HEK293 (cell line): ENCODE measurements at regions not wholly inside any gene's neighbourhood (a gene's known extent, or its start where the extent isn't known, plus 50 kb on each side); places are given as distances from the start of the nearest gene placed in this dataset.

Source experiments
- CTCF ChIA-PET: fragments of 350-600 bp; formaldehyde crosslinking; extraction: SDS; loops from one replicate; lab custom pipeline; 2021; ENCODE audit warnings: antibody characterized with exemption; lab: Yijun Ruan, JAX
- POLR2A ChIA-PET: fragments of 300-600 bp; formaldehyde crosslinking; extraction: SDS; loops from one replicate; lab custom pipeline; 2020; ENCODE audit warnings: antibody characterized with exemption, inconsistent platforms; lab: Yijun Ruan, JAX
- H3K27ac ChIP-seq: fragments of 200-500 bp; sonication (Bioruptor generic); 2 replicates; pipeline ENCODE4 v1.5.1; 2014; ENCODE audit warnings: low read depth, low read length, control low read depth, inconsistent platforms; ENCODE audit errors: extremely low read depth
- H3K36me3 ChIP-seq, 2 experiments: fragments of 200-500 bp in 1 of 2; sonication (Bioruptor generic) in 1 of 2; 1 replicate in 1 of 2; 2 replicates in 1 of 2; pipeline ENCODE4 v1.5.1; 2014 to 2017; ENCODE audit warnings: inconsistent platforms in 2 of 2, low read length in 2 of 2; ENCODE audit not compliant: control insufficient read depth in 2 of 2, insufficient read depth in 1 of 2
- H3K4me1 ChIP-seq: fragments of 200-500 bp; sonication (Bioruptor generic); 2 replicates; pipeline ENCODE4 v1.5.1; 2014; ENCODE audit warnings: mild to moderate bottlenecking, low read length, inconsistent platforms; ENCODE audit not compliant: control insufficient read depth, insufficient read depth
- H3K4me3 ChIP-seq: 2 replicates; pipeline ENCODE4 v1.5.1; 2011; ENCODE audit warnings: low read depth, mild to moderate bottlenecking, control low read depth, low read length, moderate library complexity
- H3K9me3 ChIP-seq: fragments of 200-500 bp; sonication (Bioruptor generic); 2 replicates; pipeline ENCODE4 v1.5.1; 2014; ENCODE audit warnings: low read depth, low read length, inconsistent platforms; ENCODE audit not compliant: control insufficient read depth, insufficient read depth
- GLIS2 ChIP-seq: fragments of 450-650 bp; formaldehyde crosslinking; IDR thresholded peaks from 2 replicates; pipeline ENCODE4 v1.5.1; 2016; ENCODE audit warnings: missing biosample characterization, missing genetic modification characterization
- MZF1 ChIP-seq: fragments of 450-650 bp; formaldehyde crosslinking; IDR thresholded peaks from 2 replicates; pipeline ENCODE4 v1.5.1; 2017; ENCODE audit warnings: missing biosample characterization, missing genetic modification characterization, borderline replicate concordance
- PBX3 ChIP-seq: sonication (generic); formaldehyde crosslinking; IDR thresholded peaks from 2 replicates; pipeline ENCODE4 v1.8.1; 2022; ENCODE audit warnings: mild to moderate bottlenecking, moderate library complexity, missing genetic modification reagents
- REPIN1 ChIP-seq: fragments of 450-650 bp; formaldehyde crosslinking; IDR thresholded peaks from 2 replicates; pipeline ENCODE4 v1.5.1; 2017; ENCODE audit warnings: missing biosample characterization, missing genetic modification characterization, low read depth
- SALL2 ChIP-seq: fragments of 450-650 bp; formaldehyde crosslinking; IDR thresholded peaks from 2 replicates; pipeline ENCODE4 v1.5.0; 2017; ENCODE audit warnings: missing biosample characterization, mild to moderate bottlenecking, missing genetic modification characterization, borderline replicate concordance
- YY2 ChIP-seq: fragments of 450-650 bp; formaldehyde crosslinking; IDR thresholded peaks from 2 replicates; pipeline ENCODE4 v1.5.1; 2016; ENCODE audit warnings: missing biosample characterization, missing genetic modification characterization
- ZNF16 ChIP-seq: fragments of 450-650 bp; formaldehyde crosslinking; IDR thresholded peaks from 2 replicates; pipeline ENCODE4 v1.5.1; 2016; ENCODE audit warnings: low read depth, missing biosample characterization, missing genetic modification characterization
- ZNF169 ChIP-seq: fragments of 450-650 bp; formaldehyde crosslinking; IDR thresholded peaks from 2 replicates; pipeline ENCODE4 v1.5.1; 2016; ENCODE audit warnings: missing biosample characterization, missing genetic modification characterization
- ZNF214 ChIP-seq: fragments of 450-650 bp; formaldehyde crosslinking; IDR thresholded peaks from 2 replicates; pipeline ENCODE4 v1.5.1; 2017; ENCODE audit warnings: missing biosample characterization, mild to moderate bottlenecking, missing genetic modification characterization, borderline replicate concordance
- ZNF248 ChIP-seq: fragments of 450-650 bp; formaldehyde crosslinking; IDR thresholded peaks from 2 replicates; pipeline ENCODE4 v1.5.1; 2017; ENCODE audit warnings: missing biosample characterization, missing genetic modification characterization
- ZNF266 ChIP-seq: fragments of 450-650 bp; formaldehyde crosslinking; IDR thresholded peaks from 2 replicates; pipeline ENCODE4 v1.5.1; 2016; ENCODE audit warnings: missing biosample characterization, missing genetic modification characterization, low read depth
- ZNF324 ChIP-seq: fragments of 450-650 bp; formaldehyde crosslinking; IDR thresholded peaks from 2 replicates; pipeline ENCODE4 v1.5.1; 2016; ENCODE audit warnings: missing biosample characterization, missing genetic modification characterization
- ZNF335 ChIP-seq: fragments of 450-650 bp; formaldehyde crosslinking; conservative IDR thresholded peaks from 2 replicates; pipeline ENCODE4 v1.5.1; 2016; ENCODE audit warnings: missing biosample characterization, missing genetic modification characterization
- ZNF350 ChIP-seq: fragments of 450-650 bp; formaldehyde crosslinking; IDR thresholded peaks from 2 replicates; pipeline ENCODE4 v1.5.0; 2017; ENCODE audit warnings: missing biosample characterization, mild to moderate bottlenecking, missing genetic modification characterization
- ZNF404 ChIP-seq: fragments of 450-650 bp; formaldehyde crosslinking; IDR thresholded peaks from 2 replicates; pipeline ENCODE4 v1.5.1; 2017; ENCODE audit warnings: missing biosample characterization, missing genetic modification characterization
- ZNF48 ChIP-seq: fragments of 450-650 bp; formaldehyde crosslinking; IDR thresholded peaks from 2 replicates; pipeline ENCODE4 v1.5.1; 2016; ENCODE audit warnings: missing biosample characterization, missing genetic modification characterization
- ZNF529 ChIP-seq: fragments of 450-650 bp; formaldehyde crosslinking; IDR thresholded peaks from 2 replicates; pipeline ENCODE4 v1.5.1; 2017; ENCODE audit warnings: missing genetic modification characterization, missing biosample characterization; ENCODE audit not compliant: insufficient replicate concordance
- ZNF596 ChIP-seq: fragments of 450-650 bp; IDR thresholded peaks from 2 replicates; pipeline ENCODE4 v1.5.0; 2018; ENCODE audit warnings: missing biosample characterization, mild to moderate bottlenecking, missing genetic modification characterization, moderate library complexity
- ZNF654 ChIP-seq: fragments of 450-650 bp; formaldehyde crosslinking; IDR thresholded peaks from 2 replicates; pipeline ENCODE4 v1.5.1; 2016; ENCODE audit warnings: low read depth, missing biosample characterization, missing genetic modification characterization
- ZNF660 ChIP-seq: fragments of 450-650 bp; IDR thresholded peaks from 2 replicates; pipeline ENCODE4 v1.5.1; 2018; ENCODE audit warnings: missing biosample characterization, mild to moderate bottlenecking, missing genetic modification characterization
- ZNF670 ChIP-seq: fragments of 450-650 bp; formaldehyde crosslinking; IDR thresholded peaks from 2 replicates; pipeline ENCODE4 v1.5.1; 2016; ENCODE audit warnings: missing biosample characterization, missing genetic modification characterization, low read depth
- TF ChIP-seq, protein P1 (sequence below): fragments of 450-650 bp; formaldehyde crosslinking; IDR thresholded peaks from 2 replicates; pipeline ENCODE4 v1.5.1; 2017; ENCODE audit warnings: missing biosample characterization, mild to moderate bottlenecking, missing genetic modification characterization, moderate library complexity

- TF ChIP-seq ZNF404 (tag by site-specific recombination) (no peak), ZNF324 (tag by site-specific recombination) (no peak), ZNF529 (tag by site-specific recombination) (no peak), ZNF16 (tag by site-specific recombination) (no peak), MZF1 (tag by site-specific recombination) (no peak), ZNF169 (tag by site-specific recombination) (no peak), ZNF660 (tag by site-specific recombination) (no peak)
Observed at GRCh38 chr1:29584776-29585175, 348.5 kb downstream of the PTPRU start (continued).

DNA sequence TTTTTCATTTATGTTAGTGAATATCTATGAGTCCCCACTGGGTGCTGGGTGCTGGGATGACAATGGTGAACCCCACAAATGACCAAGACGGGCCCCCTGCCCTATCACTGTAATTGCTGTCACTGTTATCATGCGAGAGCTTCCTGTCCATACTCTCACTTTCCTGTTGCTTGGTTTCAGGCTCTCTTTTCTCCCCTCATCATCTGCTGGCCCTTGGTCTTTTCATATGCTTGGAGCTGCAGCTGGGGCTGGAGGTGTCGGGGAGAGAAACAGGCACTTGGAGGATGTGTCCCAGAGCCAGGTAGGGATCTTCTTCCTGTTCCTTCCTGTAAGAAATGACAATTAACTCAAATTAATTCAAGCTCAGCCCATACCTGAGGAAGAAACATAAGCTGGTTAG, 348.0 kb downstream of the PTPRU start:
- ChIA-PET POLR2A (no interaction called here), CTCF (no interaction called here)

DNA sequence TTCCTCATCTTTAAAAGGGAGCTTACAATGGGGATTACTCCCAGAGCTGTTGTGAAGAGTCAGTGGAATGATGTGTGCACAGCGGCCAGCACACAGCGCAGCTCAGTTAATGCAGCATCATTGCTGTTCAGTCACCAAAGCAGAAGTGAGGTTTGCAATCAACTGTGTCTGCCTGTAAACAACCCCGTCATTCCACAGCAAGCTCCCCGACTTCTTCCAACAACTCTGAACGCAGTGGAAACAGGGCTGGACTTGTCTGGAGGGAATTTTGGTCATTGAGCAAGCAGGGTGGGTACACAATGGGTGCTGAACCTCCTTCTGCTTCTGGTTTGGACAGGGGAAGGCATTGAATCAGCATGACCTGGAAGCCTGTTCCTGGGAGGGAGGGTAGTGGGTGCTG, 347.4 kb downstream of the PTPRU start:
- ChIA-PET CTCF (no interaction called here), POLR2A (no interaction called here)
- no peak for TF ChIP-seq GLIS2 (tag by site-specific recombination)
- no peaks in the 10 kb centered on the region for H3K36me3 ChIP-seq
- no peaks in the 10 kb centered on the region for H3K9me3 ChIP-seq
- no peaks in the 10 kb centered on the region for H3K4me1 ChIP-seq
- H3K27ac ChIP-seq: no peak overlapping the region
- no peak overlapping the region for H3K4me3 ChIP-seq

More for the DNA sequence above, 348.0 kb downstream of the PTPRU start:
- TF ChIP-seq SALL2 (tag by site-specific recombination) (no peak), ZNF529 (tag by site-specific recombination) (no peak), ZNF670 (no peak), REPIN1 (tag by site-specific recombination) (no peak), ZNF266 (no peak), ZNF596 (tag by site-specific recombination) (no peak), ZNF248 (tag by site-specific recombination) (no peak), ZNF48 (no peak), ZNF654 (tag by site-specific recombination) (no peak), ZNF350 (no peak), PBX3 (no peak), YY2 (tag by site-specific recombination) (no peak)
- TF ChIP-seq, protein P1, sequence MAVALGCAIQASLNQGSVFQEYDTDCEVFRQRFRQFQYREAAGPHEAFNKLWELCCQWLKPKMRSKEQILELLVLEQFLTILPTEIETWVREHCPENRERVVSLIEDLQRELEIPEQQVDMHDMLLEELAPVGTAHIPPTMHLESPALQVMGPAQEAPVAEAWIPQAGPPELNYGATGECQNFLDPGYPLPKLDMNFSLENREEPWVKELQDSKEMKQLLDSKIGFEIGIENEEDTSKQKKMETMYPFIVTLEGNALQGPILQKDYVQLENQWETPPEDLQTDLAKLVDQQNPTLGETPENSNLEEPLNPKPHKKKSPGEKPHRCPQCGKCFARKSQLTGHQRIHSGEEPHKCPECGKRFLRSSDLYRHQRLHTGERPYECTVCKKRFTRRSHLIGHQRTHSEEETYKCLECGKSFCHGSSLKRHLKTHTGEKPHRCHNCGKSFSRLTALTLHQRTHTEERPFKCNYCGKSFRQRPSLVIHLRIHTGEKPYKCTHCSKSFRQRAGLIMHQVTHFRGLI (tag by site-specific recombination): no peak
- H3K9me3 ChIP-seq: no peaks in the 10 kb centered on the region
- H3K4me1 ChIP-seq: no peaks in the 10 kb centered on the region
- H3K4me3 ChIP-seq: no peak overlapping the region
- H3K27ac ChIP-seq: no peak overlapping the region
- H3K36me3 ChIP-seq: no peaks in the 10 kb centered on the region

GRCh38 chr1:29581256-29581655, 344.9 kb downstream of the PTPRU start:
- ChIA-PET POLR2A (no interaction called here), CTCF (no interaction called here)
- Histone ChIP-seq H3K36me3 (no peaks in the 10 kb centered on the region), H3K4me1 (no peaks in the 10 kb centered on the region), H3K4me3 (no peak overlapping the region), H3K9me3 (no peaks in the 10 kb centered on the region), H3K27ac (no peak overlapping the region)
- TF ChIP-seq, protein P1 (tag by site-specific recombination): peak; percentile 35; the same call in 1 of the 2 replicates
- TF ChIP-seq ZNF214 (no peak), SALL2 (tag by site-specific recombination) (no peak), ZNF335 (tag by site-specific recombination) (no peak)
- TF ChIP-seq, all 188 proteins: peak for 1
